ENCODE measurements at regions not wholly inside any gene's neighbourhood (a gene's known extent, or its start where the extent isn't known, plus 50 kb on each side); places are given as distances from the start of the nearest gene placed in this dataset.

- TF ChIP-seq CTCF (optimal IDR thresholded peaks at IDR 0.05 in 1 of 3, IDR thresholded peaks at IDR 0.05 in 1 of 3, conservative IDR thresholded peaks at IDR 0.05 in 1 of 3; ENCODE audit: extremely low read depth in 1 of 3, insufficient read depth in 2 of 3, low read length in 3 of 3) = no peak
- no peak for TF ChIP-seq EZH2 (IDR thresholded peaks at IDR 0.05; ENCODE audit: low read length)
These were observed 503.3 kb downstream of the ANKRD50 start for GRCh38 chr4:124209211-124209610.
